ENCODE measurements at regions not wholly inside any gene's neighbourhood (a gene's known extent, or its start where the extent isn't known, plus 50 kb on each side); places are given as distances from the start of the nearest gene placed in this dataset.

DNA sequence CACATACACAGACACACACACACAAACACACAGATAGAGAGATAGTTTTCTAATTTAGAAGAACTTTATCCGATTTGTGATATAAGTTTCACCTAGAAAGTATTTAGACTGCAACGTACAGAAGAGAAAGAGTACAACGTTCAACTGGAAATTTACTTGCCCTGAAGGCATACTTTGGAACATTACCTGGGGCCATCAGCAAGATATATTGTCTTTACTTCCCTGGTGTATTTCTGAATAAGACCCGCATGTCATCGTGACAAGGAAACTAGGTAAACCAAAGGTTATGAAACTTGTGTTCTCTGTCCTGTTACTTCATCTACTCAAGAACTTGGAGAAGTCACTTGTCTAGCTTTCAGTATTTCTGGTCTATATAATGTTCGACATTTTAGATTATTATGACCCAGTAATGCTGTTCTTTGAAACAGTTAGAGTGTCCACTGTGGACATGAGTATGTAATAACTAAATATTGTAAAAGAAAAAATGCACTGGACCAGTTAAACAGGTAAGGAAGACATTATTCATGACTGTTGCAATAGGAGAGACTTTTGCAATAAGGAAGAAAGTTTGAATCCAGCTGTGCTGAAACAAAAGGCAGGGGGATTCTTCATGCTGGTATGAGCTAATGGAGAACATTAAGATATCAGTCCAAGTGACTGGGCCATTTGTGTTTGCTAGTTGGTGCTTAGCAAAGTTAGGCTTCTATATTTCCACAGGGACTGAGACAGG lies 1791.1 kb downstream of the MAT2B start:
- no peak overlapping the region for H3K9ac ChIP-seq (ENCODE audit: low read depth in 1 of 3, low read length in 3 of 3)
- H3K9me3 ChIP-seq (ENCODE audit: control insufficient read depth in 3 of 3, low read length in 3 of 3), result no peaks in the 10 kb centered on the region
- H3K27ac ChIP-seq (ENCODE audit: low read depth, low read length), result no peak overlapping the region
- H3K36me3 ChIP-seq (ENCODE audit: control insufficient read depth in 3 of 3, insufficient read depth in 3 of 3, low read length in 3 of 3), result no peaks in the 10 kb centered on the region
- no peaks in the 10 kb centered on the region for H3K4me1 ChIP-seq (ENCODE audit: control insufficient read depth in 3 of 3, insufficient read depth in 3 of 3, low read length in 3 of 3)
- no peaks in the 10 kb centered on the region for H3K27me3 ChIP-seq (ENCODE audit: control insufficient read depth in 3 of 3, insufficient read depth in 3 of 3, low read length in 3 of 3)
- no peak overlapping the region for H3K4me3 ChIP-seq (ENCODE audit: low read length in 3 of 3)

DNA sequence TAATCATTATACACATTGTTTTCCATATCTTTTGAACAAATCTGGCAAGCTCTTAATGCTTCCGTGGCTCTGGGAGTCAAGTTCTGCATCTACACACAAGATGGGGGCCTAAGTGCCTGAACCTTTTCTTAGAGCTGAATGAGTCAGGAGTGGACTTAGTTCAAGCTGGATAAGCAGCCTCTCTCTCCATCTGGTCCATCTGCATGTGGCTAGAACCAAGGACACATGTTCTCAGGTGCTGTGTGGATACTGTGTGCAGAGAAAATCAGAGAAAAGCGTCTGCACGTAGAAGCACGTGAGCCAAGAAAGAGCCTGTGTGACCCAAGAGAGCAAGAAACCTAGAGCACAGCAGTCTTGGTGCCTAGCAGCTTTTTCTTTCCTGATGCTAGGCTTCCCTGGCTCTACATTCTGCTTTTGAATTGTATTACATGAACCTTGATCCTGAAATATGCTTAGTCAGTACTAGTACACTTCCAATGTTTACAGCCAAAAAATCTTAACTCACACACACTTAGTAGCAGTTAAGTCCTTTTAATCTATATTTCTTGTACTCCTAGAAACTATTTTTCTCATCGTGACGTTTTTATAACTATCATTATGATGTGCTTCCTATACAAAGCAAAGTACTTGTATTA lies 1798.9 kb downstream of the MAT2B start:
- H3K4me1 ChIP-seq (ENCODE audit: control insufficient read depth in 3 of 3, insufficient read depth in 3 of 3, low read length in 3 of 3), result no peaks in the 10 kb centered on the region
- no peaks in the 10 kb centered on the region for H3K9me3 ChIP-seq (ENCODE audit: control insufficient read depth in 3 of 3, low read length in 3 of 3)
- H3K4me3 ChIP-seq (ENCODE audit: low read length in 3 of 3), result no peak overlapping the region
- H3K27me3 ChIP-seq (ENCODE audit: control insufficient read depth in 3 of 3, insufficient read depth in 3 of 3, low read length in 3 of 3), result no peaks in the 10 kb centered on the region
- H3K36me3 ChIP-seq (ENCODE audit: control insufficient read depth in 3 of 3, insufficient read depth in 3 of 3, low read length in 3 of 3), result no peaks in the 10 kb centered on the region
- no peak overlapping the region for H3K27ac ChIP-seq (ENCODE audit: low read depth, low read length)
- H3K9ac ChIP-seq (ENCODE audit: low read depth in 1 of 3, low read length in 3 of 3), result no peak overlapping the region

DNA sequence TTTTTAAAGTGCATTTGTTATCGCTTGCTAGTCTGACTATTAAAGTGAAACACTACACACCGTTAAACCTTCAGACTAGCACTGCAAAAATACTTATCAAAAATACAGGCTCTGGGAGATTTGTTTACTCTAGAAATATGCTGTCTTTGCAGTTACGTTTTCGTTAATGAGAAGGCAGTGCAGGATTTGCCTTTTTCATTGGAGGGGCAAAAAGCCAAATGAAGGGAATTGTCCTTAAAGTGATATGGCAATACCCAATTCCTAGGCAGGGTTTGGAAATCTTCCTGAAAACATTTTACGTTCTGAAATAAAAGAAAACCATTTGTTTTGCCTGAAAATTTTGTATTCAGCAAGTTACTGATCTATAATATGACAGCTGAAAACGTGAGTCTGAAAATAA lies 1800.2 kb downstream of the MAT2B start:
- Histone ChIP-seq H3K36me3 (ENCODE audit: control insufficient read depth in 3 of 3, insufficient read depth in 3 of 3, low read length in 3 of 3) (no peaks in the 10 kb centered on the region), H3K9ac (ENCODE audit: low read depth in 1 of 3, low read length in 3 of 3) (no peak overlapping the region), H3K27ac (ENCODE audit: low read depth, low read length) (no peak overlapping the region)

DNA sequence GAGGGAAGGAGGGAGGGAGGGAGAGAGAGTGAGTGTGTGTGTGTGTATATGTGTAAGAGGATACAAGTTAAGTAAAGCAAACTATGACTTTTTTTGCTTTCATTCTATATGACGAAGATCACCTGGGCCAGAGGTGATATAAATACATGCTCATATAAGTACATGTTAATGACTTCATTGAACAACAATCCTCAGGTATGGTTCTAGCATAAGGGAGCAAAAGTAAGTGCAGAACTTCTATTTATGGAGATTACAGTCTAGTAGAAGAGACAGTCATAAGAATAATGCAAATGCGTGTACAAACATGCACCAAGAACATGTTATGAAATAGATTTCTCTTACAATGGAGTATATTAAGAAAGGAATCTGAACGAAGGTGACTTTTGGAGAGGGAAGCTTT lies 1804.0 kb downstream of the MAT2B start:
- Histone ChIP-seq H3K27me3 (ENCODE audit: control insufficient read depth in 3 of 3, insufficient read depth in 3 of 3, low read length in 3 of 3) (no peaks in the 10 kb centered on the region), H3K27ac (ENCODE audit: low read depth, low read length) (no peak overlapping the region), H3K9me3 (ENCODE audit: control insufficient read depth in 3 of 3, low read length in 3 of 3) (no peaks in the 10 kb centered on the region), H3K4me1 (ENCODE audit: control insufficient read depth in 3 of 3, insufficient read depth in 3 of 3, low read length in 3 of 3) (no peaks in the 10 kb centered on the region), H3K4me3 (ENCODE audit: low read length in 3 of 3) (no peak overlapping the region), H3K36me3 (ENCODE audit: control insufficient read depth in 3 of 3, insufficient read depth in 3 of 3, low read length in 3 of 3) (no peaks in the 10 kb centered on the region), H3K9ac (ENCODE audit: low read depth in 1 of 3, low read length in 3 of 3) (no peak overlapping the region)

More for the DNA sequence above, 1800.2 kb downstream of the MAT2B start:
- H3K27me3 ChIP-seq (ENCODE audit: control insufficient read depth in 3 of 3, insufficient read depth in 3 of 3, low read length in 3 of 3), result no peaks in the 10 kb centered on the region
- H3K4me1 ChIP-seq (ENCODE audit: control insufficient read depth in 3 of 3, insufficient read depth in 3 of 3, low read length in 3 of 3), result no peaks in the 10 kb centered on the region
- no peaks in the 10 kb centered on the region for H3K9me3 ChIP-seq (ENCODE audit: control insufficient read depth in 3 of 3, low read length in 3 of 3)
- no peak overlapping the region for H3K4me3 ChIP-seq (ENCODE audit: low read length in 3 of 3)

DNA sequence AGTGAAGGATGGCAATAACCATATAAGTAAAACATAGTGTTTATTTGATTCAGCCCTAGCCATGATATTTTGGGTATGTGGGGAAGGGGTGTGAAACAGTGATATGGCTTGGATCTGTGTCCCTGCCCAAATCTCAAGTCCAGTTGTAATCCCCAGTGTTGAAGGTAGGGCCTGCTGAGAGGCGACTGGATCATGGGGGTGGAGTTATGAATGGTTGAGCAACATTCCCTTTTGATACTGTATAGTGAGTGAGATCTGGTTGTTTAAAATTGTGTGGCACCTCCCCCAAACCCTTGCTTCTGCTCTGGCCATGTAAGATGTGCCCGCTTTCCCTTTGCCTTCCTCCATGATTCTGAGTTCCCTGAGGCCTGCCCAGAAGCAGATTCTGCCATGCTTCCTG lies 1804.6 kb downstream of the MAT2B start:
- Histone ChIP-seq H3K9ac (ENCODE audit: low read depth in 1 of 3, low read length in 3 of 3) (no peak overlapping the region), H3K4me1 (ENCODE audit: control insufficient read depth in 3 of 3, insufficient read depth in 3 of 3, low read length in 3 of 3) (no peaks in the 10 kb centered on the region), H3K36me3 (ENCODE audit: control insufficient read depth in 3 of 3, insufficient read depth in 3 of 3, low read length in 3 of 3) (no peaks in the 10 kb centered on the region), H3K9me3 (ENCODE audit: control insufficient read depth in 3 of 3, low read length in 3 of 3) (no peaks in the 10 kb centered on the region), H3K27me3 (ENCODE audit: control insufficient read depth in 3 of 3, insufficient read depth in 3 of 3, low read length in 3 of 3) (no peaks in the 10 kb centered on the region), H3K4me3 (ENCODE audit: low read length in 3 of 3) (no peak overlapping the region), H3K27ac (ENCODE audit: low read depth, low read length) (no peak overlapping the region)

DNA sequence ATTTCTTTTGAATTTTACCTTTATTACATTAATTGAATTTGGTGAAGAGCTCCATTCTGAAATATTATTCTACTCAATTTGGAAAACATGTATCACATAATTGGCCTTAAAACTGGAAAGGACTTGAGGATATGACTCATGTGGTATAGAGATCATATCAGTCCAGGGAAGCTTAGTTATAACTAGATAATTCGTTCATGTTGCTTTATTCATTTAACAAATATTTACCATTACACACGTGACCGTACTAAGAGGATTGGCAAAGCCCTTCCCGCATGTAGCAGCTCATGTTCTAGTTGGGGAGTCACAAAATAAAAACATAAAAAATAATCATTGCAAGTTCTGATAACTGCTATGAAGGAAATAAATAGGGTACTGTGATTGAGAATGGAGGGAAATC lies 1816.5 kb downstream of the MAT2B start:
- no peak overlapping the region for H3K27ac ChIP-seq (ENCODE audit: low read depth, low read length)
- no peaks in the 10 kb centered on the region for H3K4me1 ChIP-seq (ENCODE audit: control insufficient read depth in 3 of 3, insufficient read depth in 3 of 3, low read length in 3 of 3)
- H3K27me3 ChIP-seq (ENCODE audit: control insufficient read depth in 3 of 3, insufficient read depth in 3 of 3, low read length in 3 of 3), result no peaks in the 10 kb centered on the region
- H3K9me3 ChIP-seq (ENCODE audit: control insufficient read depth in 3 of 3, low read length in 3 of 3), result no peaks in the 10 kb centered on the region
- no peak overlapping the region for H3K4me3 ChIP-seq (ENCODE audit: low read length in 3 of 3)
- no peaks in the 10 kb centered on the region for H3K36me3 ChIP-seq (ENCODE audit: control insufficient read depth in 3 of 3, insufficient read depth in 3 of 3, low read length in 3 of 3)
- no peak overlapping the region for H3K9ac ChIP-seq (ENCODE audit: low read depth in 1 of 3, low read length in 3 of 3)

DNA sequence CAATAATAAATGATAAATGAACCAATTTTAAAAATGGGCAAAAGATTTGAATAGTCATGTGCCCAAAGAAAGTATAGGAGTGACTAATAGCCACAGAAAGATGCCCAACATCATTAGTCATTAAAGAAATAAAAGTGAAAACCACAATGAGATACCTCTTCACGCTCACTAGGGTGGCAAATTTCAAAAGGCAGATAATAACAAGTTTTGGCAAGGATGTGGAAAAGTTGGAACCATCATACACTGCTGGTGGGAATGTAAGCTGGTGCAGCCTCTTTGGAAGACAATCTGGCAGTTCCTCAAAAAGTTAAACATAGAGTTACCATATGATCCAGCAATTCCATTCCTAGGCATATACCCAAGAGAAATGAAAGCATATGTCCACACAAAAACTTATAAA lies 1819.8 kb downstream of the MAT2B start:
- no peaks in the 10 kb centered on the region for H3K9me3 ChIP-seq (ENCODE audit: control insufficient read depth in 3 of 3, low read length in 3 of 3)
- H3K36me3 ChIP-seq (ENCODE audit: control insufficient read depth in 3 of 3, insufficient read depth in 3 of 3, low read length in 3 of 3), result no peaks in the 10 kb centered on the region
- no peaks in the 10 kb centered on the region for H3K4me1 ChIP-seq (ENCODE audit: control insufficient read depth in 3 of 3, insufficient read depth in 3 of 3, low read length in 3 of 3)
- no peaks in the 10 kb centered on the region for H3K27me3 ChIP-seq (ENCODE audit: control insufficient read depth in 3 of 3, insufficient read depth in 3 of 3, low read length in 3 of 3)
- no peak overlapping the region for H3K9ac ChIP-seq (ENCODE audit: low read depth in 1 of 3, low read length in 3 of 3)
- H3K27ac ChIP-seq (ENCODE audit: low read depth, low read length), result no peak overlapping the region
- H3K4me3 ChIP-seq (ENCODE audit: low read length in 3 of 3), result no peak overlapping the region

DNA sequence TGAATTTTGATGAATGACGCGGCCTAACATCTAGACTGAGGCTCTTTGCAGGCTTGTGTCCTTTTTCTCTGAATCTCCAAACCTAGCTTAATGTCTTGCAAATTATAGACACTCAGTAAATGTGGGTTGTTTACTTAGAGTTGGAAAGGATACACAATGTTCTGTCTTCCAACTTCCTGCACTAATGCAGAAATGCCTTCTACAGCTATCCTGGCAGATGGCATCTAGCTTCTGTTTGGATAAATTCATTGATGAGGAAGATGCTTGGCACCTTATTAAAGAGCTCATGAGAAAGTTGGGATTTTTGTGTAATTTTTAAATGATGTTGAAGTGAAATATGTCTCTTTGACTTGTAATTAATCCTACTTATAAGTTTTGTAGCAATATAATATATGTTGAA lies 1822.2 kb downstream of the MAT2B start:
- no peaks in the 10 kb centered on the region for H3K27me3 ChIP-seq (ENCODE audit: control insufficient read depth in 3 of 3, insufficient read depth in 3 of 3, low read length in 3 of 3)
- no peak overlapping the region for H3K4me3 ChIP-seq (ENCODE audit: low read length in 3 of 3)
- H3K9me3 ChIP-seq (ENCODE audit: control insufficient read depth in 3 of 3, low read length in 3 of 3), result no peaks in the 10 kb centered on the region
- no peaks in the 10 kb centered on the region for H3K4me1 ChIP-seq (ENCODE audit: control insufficient read depth in 3 of 3, insufficient read depth in 3 of 3, low read length in 3 of 3)
- no peak overlapping the region for H3K27ac ChIP-seq (ENCODE audit: low read depth, low read length)
- H3K9ac ChIP-seq (ENCODE audit: low read depth in 1 of 3, low read length in 3 of 3), result no peak overlapping the region
- no peaks in the 10 kb centered on the region for H3K36me3 ChIP-seq (ENCODE audit: control insufficient read depth in 3 of 3, insufficient read depth in 3 of 3, low read length in 3 of 3)

DNA sequence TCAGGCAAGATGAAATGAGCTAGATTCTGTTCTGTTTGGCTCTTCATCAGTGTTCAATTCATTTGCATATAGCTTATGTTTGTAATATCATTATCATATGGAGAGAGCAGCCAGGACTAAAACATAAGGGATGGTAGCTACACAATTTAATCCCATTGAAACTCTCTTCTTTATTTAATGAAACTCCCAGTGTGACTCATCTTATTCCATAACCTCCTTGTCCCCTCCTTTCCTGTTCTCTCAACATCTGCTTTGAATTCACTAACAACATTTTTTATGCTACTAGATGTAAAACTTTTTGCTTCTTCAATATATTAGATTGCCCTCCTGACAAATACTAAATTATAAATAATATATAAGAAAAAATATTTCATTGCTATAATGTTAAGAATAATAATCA lies 1823.4 kb downstream of the MAT2B start:
- Histone ChIP-seq H3K4me1 (ENCODE audit: control insufficient read depth in 3 of 3, insufficient read depth in 3 of 3, low read length in 3 of 3) (no peaks in the 10 kb centered on the region), H3K36me3 (ENCODE audit: control insufficient read depth in 3 of 3, insufficient read depth in 3 of 3, low read length in 3 of 3) (no peaks in the 10 kb centered on the region), H3K27ac (ENCODE audit: low read depth, low read length) (no peak overlapping the region), H3K27me3 (ENCODE audit: control insufficient read depth in 3 of 3, insufficient read depth in 3 of 3, low read length in 3 of 3) (no peaks in the 10 kb centered on the region), H3K9ac (ENCODE audit: low read depth in 1 of 3, low read length in 3 of 3) (no peak overlapping the region), H3K4me3 (ENCODE audit: low read length in 3 of 3) (no peak overlapping the region), H3K9me3 (ENCODE audit: control insufficient read depth in 3 of 3, low read length in 3 of 3) (no peaks in the 10 kb centered on the region)

DNA sequence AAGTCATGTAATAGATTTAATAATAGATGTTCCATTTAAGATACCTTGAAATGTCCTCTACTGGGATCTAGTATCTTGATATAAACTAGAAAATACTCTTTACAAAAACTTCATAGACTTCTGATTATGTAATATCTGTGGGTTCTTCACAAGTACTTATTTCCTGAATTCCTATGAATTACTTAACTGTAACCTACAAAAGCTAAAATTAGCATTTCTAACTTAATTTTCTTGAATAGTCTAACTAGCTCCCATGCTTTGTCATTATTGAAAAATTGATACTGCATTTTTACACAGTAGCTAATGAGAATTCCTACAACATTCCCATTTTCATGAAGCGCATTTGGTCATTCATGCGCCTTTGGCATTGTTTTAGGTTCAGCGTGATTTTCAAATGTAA lies 1828.2 kb downstream of the MAT2B start:
- H3K27ac ChIP-seq (ENCODE audit: low read depth, low read length), result no peak overlapping the region
- no peaks in the 10 kb centered on the region for H3K4me1 ChIP-seq (ENCODE audit: control insufficient read depth in 3 of 3, insufficient read depth in 3 of 3, low read length in 3 of 3)
- no peaks in the 10 kb centered on the region for H3K9me3 ChIP-seq (ENCODE audit: control insufficient read depth in 3 of 3, low read length in 3 of 3)
- H3K36me3 ChIP-seq (ENCODE audit: control insufficient read depth in 3 of 3, insufficient read depth in 3 of 3, low read length in 3 of 3), result no peaks in the 10 kb centered on the region
- no peaks in the 10 kb centered on the region for H3K27me3 ChIP-seq (ENCODE audit: control insufficient read depth in 3 of 3, insufficient read depth in 3 of 3, low read length in 3 of 3)
- no peak overlapping the region for H3K9ac ChIP-seq (ENCODE audit: low read depth in 1 of 3, low read length in 3 of 3)
- no peak overlapping the region for H3K4me3 ChIP-seq (ENCODE audit: low read length in 3 of 3)

Measured in skeletal muscle tissue (tissue), 3 donors.